ENCODE measurements at regions not wholly inside any gene's neighbourhood (a gene's known extent, or its start where the extent isn't known, plus 50 kb on each side); places are given as distances from the start of the nearest gene placed in this dataset.

DNA sequence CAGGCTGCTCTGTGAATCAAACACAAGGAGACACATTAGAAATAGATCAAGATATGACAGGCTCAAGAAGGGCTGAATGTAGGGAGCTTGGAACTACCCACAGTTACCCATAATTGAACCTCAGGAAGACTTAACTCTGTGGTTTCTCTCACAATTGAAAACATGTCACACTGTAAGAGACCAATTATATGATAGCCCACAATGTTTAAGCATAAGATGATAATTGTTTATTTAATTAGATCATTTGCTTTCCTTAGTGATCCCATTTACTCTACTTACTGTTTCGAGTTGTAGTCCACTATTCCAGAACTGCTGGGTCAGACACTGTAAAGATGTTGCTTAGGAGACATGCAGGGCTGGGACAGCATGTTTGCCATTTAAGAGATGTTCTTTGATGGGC lies 201.3 kb upstream of the RARB start:
- H3K9me3 ChIP-seq: no peaks in the 10 kb centered on the region
- intact Hi-C loops (cut with DNase I): no loop called here
- 65% methylated on average over 1 of the region's 1 CpG for WGBS
- no peaks in the 10 kb centered on the region for H3K36me3 ChIP-seq
- no peak for DNase-seq (ENCODE audit: extremely low spot score)
- H3K27ac ChIP-seq (replicated peaks in 1 of 4): no peak overlapping the region
- no peak for TF ChIP-seq POLR2A (IDR thresholded peaks at IDR 0.05; ENCODE audit: low read depth)
- TF ChIP-seq EP300 (IDR thresholded peaks at IDR 0.05): no peak
- TF ChIP-seq POLR2AphosphoS5 (IDR thresholded peaks at IDR 0.05): no peak
- TF ChIP-seq, protein P1, sequence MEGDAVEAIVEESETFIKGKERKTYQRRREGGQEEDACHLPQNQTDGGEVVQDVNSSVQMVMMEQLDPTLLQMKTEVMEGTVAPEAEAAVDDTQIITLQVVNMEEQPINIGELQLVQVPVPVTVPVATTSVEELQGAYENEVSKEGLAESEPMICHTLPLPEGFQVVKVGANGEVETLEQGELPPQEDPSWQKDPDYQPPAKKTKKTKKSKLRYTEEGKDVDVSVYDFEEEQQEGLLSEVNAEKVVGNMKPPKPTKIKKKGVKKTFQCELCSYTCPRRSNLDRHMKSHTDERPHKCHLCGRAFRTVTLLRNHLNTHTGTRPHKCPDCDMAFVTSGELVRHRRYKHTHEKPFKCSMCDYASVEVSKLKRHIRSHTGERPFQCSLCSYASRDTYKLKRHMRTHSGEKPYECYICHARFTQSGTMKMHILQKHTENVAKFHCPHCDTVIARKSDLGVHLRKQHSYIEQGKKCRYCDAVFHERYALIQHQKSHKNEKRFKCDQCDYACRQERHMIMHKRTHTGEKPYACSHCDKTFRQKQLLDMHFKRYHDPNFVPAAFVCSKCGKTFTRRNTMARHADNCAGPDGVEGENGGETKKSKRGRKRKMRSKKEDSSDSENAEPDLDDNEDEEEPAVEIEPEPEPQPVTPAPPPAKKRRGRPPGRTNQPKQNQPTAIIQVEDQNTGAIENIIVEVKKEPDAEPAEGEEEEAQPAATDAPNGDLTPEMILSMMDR (IDR thresholded peaks at IDR 0.05): no peak
- no peak overlapping the region for H3K4me3 ChIP-seq
- H3K27me3 ChIP-seq: no peaks in the 10 kb centered on the region
- H3K4me1 ChIP-seq: peaks cover 0 to 30% (median 20%) of the 10 kb centered on the region in 4 donors

DNA sequence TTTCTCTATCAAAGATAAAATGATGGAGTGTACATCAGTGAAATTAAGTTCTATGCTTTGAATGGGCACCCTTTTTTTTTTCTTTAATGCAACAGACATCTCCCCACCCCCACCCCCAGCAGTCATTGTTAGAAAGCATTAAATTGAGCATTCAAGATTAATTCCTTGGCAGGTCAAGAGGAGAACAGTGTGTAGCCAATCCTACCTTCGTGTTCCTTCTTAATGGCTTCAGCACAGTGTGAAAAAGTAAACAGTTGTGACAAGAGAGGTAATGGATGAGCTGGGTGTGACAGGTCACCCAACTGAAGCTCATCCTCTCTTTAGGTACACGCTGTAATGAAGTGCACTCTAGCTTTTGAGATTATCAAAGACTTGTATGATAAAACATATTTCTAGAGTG lies 198.5 kb upstream of the RARB start:
- H3K9me3 ChIP-seq: no peaks in the 10 kb centered on the region
- intact Hi-C loops (cut with DNase I): no loop called here
- H3K27ac ChIP-seq (replicated peaks in 1 of 4): no peak overlapping the region
- H3K27me3 ChIP-seq: no peaks in the 10 kb centered on the region
- TF ChIP-seq, protein P1 (IDR thresholded peaks at IDR 0.05): no peak
- TF ChIP-seq POLR2AphosphoS5 (IDR thresholded peaks at IDR 0.05) (no peak), EP300 (IDR thresholded peaks at IDR 0.05) (no peak), POLR2A (IDR thresholded peaks at IDR 0.05; ENCODE audit: low read depth) (no peak)
- no peak for DNase-seq (ENCODE audit: extremely low spot score)
- H3K4me3 ChIP-seq: no peak overlapping the region
- H3K36me3 ChIP-seq: no peaks in the 10 kb centered on the region
- 27% methylated on average over 2 of the region's 2 CpGs for WGBS
- H3K4me1 ChIP-seq: peaks cover 0 to 15% (median 8%) of the 10 kb centered on the region in 4 donors

DNA sequence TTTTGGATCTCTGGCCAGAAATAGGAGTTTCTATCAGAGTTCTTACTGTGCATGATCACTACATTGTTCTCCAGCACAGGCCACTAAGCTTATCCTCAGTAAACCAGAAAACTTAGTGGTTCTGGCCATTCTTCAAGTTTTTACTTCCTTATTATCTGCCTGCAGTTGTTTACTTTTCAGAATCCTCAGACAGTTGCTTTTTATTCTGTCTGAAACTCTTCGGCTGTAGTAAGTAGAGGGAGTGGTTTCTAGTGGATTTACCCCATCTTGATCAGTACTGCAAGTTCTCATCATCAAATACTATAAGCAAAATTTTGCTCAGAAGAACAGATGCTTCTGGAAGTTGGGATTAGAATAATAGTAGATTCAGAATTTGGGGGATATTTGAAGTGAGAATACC lies 193.0 kb upstream of the RARB start:
- TF ChIP-seq, protein P1 (IDR thresholded peaks at IDR 0.05): no peak
- no peak for TF ChIP-seq POLR2AphosphoS5 (IDR thresholded peaks at IDR 0.05)
- TF ChIP-seq EP300 (IDR thresholded peaks at IDR 0.05): no peak
- no peak for TF ChIP-seq POLR2A (IDR thresholded peaks at IDR 0.05; ENCODE audit: low read depth)
- H3K36me3 ChIP-seq: no peaks in the 10 kb centered on the region
- H3K27ac ChIP-seq (replicated peaks in 1 of 4): no peak overlapping the region
- intact Hi-C loops (cut with DNase I): no loop called here
- DNase-seq (ENCODE audit: extremely low spot score): no peak
- no peaks in the 10 kb centered on the region for H3K27me3 ChIP-seq
- WGBS: 15% methylated on average over 1 of the region's 1 CpG
- H3K4me3 ChIP-seq: no peak overlapping the region
- no peaks in the 10 kb centered on the region for H3K9me3 ChIP-seq
- peaks cover 0 to 13% (median 11%) of the 10 kb centered on the region in 4 donors for H3K4me1 ChIP-seq

- Histone ChIP-seq H3K4me1 (peaks cover 0 to 13% (median 11%) of the 10 kb centered on the region in 4 donors), H3K27me3 (no peaks in the 10 kb centered on the region), H3K27ac (replicated peaks in 1 of 4) (no peak overlapping the region), H3K9me3 (no peaks in the 10 kb centered on the region), H3K4me3 (no peak overlapping the region), H3K36me3 (no peaks in the 10 kb centered on the region)
- intact Hi-C loops (cut with DNase I): no loop called here
- WGBS: 91% methylated on average over 2 of the region's 2 CpGs
- TF ChIP-seq POLR2AphosphoS5 (IDR thresholded peaks at IDR 0.05): no peak
- TF ChIP-seq, protein P1 (IDR thresholded peaks at IDR 0.05): no peak
- no peak for TF ChIP-seq POLR2A (IDR thresholded peaks at IDR 0.05; ENCODE audit: low read depth)
- TF ChIP-seq EP300 (IDR thresholded peaks at IDR 0.05): no peak
- DNase-seq (ENCODE audit: extremely low spot score): no peak
These were observed 192.6 kb upstream of the RARB start for GRCh38 chr3:25235466-25235865.

DNA sequence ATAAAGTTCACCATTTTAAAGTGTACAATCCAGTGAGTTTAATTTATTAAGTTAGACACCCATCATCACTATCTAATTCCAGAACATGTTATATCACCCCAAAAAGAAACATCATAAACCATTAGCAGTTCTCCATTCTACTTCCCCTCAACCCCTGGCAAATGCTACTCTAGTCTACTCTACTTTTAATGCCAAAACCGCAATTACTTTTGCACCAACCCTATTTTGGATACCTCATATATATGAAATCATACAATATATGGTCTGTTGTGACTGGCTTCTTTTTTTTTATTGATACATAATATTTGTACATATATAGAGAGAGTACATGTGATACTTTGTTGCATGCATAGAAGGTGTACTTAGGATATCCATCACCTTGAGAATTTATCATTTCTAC lies 190.5 kb upstream of the RARB start:
- Histone ChIP-seq H3K4me1 (peaks cover 0 to 13% (median 11%) of the 10 kb centered on the region in 4 donors), H3K27me3 (no peaks in the 10 kb centered on the region), H3K4me3 (no peak overlapping the region), H3K36me3 (no peaks in the 10 kb centered on the region), H3K27ac (replicated peaks in 1 of 4) (no peak overlapping the region), H3K9me3 (peaks cover 0 to 8% (median 0%) of the 10 kb centered on the region in 4 donors)
- intact Hi-C loops (cut with DNase I): no loop called here
- DNase-seq (ENCODE audit: extremely low spot score): no peak
- no peak for TF ChIP-seq EP300 (IDR thresholded peaks at IDR 0.05)
- TF ChIP-seq, protein P1 (IDR thresholded peaks at IDR 0.05): no peak
- no peak for TF ChIP-seq POLR2AphosphoS5 (IDR thresholded peaks at IDR 0.05)
- TF ChIP-seq POLR2A (IDR thresholded peaks at IDR 0.05; ENCODE audit: low read depth): no peak
- 97% methylated on average over 1 of the region's 1 CpG for WGBS

Data from esophagus muscularis mucosa (tissue), 4 donors.